ENCODE measurements at regions not wholly inside any gene's neighbourhood (a gene's known extent, or its start where the extent isn't known, plus 50 kb on each side); places are given as distances from the start of the nearest gene placed in this dataset.
A peak's percentile ranks its signal among the peaks of the same experiment; 100 is the strongest.

DNA sequence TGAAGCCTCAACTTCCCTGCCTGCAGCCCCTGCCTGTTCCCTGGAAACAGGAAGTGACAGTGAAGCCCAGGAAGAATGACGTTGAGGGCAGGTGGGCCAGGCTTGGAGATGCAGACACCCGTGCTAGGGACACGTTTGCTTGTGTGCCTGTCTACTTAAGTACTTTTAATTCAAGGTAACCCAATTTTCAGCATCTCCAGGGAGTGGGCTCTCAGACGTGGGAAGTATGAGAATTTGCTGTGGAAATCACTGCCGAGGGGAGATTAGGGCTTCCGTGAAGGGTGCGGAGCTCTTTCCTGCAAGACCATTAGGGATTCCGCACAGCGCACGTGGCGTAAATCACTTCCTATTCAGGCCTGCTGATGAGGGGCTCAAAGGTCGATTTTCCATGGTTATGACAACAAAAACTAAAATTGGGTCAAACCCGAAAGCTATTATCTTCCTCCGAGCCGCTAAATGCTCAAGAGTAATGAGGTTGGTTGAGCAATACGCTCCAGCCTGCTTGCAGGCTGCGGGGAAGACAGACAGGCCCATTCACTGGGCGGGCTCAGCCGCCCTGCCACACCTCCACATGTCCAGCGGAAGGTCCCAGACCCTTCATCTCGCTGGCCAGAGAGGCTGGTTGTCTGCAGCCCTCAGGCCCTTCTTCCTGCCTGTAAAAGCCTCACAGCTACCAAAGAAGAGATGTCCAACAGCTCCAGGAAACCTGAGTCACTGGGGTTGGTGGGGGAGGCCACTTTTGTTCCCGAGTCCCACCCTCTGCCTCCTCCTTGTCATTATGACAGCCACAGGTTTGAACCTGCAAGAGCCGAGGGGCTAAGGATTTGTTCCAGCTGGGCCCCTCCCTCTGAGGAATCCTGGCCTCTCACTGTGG is 109.9 kb downstream of the RBFOX3 start:
- no peak for DNase-seq

DNA sequence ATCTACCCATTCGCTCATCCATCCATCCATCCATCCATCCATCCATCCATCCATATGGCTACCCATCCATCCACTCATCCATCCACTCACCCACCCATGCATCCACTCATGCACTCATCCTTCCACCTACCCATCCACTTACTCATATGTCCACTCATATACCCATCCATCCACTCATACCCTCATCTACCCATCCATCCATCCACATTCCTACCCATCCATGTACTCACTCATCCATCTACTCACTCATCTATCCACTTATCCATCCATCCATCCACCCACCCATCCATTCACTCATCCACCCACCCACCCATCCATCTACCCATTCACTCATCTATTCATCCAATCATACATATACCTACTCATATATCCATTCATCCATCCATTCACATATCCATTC is 112.0 kb downstream of the RBFOX3 start:
- no peak for DNase-seq

DNA sequence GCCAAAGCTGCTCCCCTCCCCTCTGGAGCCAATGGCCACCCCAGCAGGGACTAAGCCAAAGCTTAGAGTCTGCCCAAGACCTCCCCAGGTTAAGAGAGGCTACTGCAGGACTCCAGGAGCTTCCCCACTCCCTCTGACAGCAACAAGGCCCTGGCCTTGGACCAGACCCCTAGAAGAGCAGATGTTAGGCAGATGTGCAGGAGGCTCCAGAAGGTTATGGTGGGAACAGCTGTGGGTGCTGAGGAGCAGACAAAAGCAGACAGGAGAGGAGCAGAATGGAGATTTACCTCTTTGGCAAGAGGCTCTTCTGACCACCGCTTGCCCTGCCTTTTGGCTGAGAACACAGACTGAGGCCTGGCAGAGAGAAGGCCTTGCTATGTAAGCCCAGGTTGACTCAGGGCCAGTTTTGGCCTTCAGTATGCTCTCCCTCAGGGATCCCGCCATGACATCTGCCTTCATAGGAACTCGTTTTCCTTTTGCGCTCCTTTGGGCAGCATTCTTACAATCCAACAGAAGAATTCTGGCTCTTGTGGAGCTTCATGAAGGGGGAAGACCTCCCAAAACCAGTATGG is 113.0 kb downstream of the RBFOX3 start:
- no peak for DNase-seq

DNA sequence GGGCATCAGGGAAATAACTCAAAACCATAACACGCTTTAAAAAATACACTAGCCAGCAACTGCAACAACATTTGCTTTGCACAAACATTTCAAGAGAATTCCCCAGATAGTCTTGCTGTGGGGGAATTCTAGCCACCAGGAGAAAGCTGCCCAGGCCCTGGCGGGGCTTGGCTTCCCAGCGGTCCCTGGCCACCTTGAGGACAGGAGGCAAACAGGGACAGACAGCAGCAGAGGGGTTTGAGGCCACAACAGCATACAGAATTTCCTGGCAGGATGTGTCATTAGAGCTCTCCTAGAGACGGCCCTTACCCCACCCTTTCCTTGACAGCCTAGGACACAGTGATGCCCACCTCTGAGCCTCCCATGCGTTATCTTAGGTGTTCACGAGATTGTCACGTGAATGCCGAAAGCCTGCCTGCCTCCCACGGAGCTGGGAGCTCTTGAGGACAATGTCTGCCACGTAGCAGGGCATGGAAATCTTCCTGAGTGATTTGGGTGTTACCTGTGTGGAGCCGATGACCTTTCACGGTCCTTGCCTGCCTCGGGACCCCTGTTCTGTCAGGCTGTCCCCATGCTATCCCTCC is 114.3 kb downstream of the RBFOX3 start:
- no peak for DNase-seq

DNA sequence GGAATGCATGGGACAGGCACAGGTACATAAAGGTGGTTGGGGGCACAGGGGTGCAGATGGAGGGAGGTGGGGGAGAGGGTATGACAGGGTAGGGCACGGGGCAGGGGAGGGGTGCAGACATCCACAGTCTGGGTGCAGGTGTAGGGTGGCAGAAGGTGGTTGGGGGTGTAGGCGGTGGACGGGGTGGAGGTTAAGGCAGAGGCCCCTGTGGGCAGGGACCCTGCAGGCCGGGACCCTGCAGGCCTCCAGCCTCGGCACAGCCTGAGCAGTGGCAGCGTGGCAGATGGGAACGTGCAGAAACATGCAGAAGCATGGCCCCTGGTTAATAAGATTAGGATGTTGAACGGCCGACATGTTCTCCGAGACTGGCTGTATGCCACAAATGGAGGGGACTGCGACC is 115.2 kb downstream of the RBFOX3 start:
- no peak for DNase-seq

DNA sequence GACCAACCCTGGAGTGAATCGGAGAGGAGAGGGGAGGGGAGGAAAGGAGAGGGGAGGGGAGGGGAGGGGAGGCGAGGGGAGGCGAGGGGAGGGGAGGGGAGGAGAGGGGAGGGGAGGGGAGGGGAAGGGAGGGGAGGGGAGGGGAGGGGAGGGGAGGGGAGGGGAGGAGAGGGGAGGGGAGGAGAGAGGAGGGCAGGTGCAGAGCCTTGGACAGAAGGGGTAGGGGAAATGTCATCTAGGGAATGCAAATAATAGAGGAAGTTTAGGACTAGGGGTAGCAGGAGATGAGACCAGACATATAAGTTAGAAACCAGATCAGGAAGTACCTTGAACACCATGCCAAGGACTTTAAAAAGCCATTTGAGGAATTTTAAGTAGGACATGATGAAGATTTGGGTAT is 119.8 kb downstream of the RBFOX3 start:
- no peak for DNase-seq

DNA sequence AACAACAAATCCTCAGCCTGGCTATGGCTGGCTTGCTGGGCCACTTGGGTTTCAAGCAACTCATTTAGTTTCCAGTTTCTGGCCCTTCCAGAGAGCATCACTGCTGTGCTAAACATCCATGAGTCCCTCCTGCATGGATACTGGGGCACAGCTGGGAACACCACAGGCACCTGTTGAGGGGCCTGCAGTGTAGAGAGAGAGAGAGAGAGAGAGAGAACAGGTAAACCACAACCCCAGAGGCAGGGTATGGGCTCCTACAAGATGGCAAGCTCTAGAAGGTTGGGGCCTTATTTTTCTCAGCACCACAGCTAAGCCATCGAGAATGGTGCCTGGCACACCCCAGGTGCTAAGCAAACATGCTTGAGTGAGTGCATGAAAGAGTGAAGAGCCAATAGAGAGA is 120.3 kb downstream of the RBFOX3 start:
- DNase-seq, result no peak

DNA sequence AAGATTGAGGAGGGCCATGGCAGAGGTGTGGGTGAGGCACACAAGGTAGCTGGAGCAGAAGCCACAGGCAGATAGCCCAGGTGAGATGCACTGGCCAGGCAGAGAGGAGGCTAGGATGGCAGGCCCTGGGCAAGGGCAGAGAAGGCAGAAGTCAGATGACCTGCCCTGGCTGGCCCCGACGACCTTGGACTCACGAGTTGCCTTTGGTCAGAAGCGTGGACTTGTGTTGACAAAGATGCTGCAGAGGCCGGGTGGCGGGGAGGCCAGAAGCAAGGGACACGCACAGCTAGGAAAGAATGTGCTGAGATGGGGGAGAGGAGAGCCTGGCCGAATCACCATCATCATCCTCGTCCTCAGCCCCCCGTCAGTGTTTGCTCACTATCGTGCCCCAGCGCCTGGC is 123.7 kb downstream of the RBFOX3 start:
- no peak for DNase-seq

DNA sequence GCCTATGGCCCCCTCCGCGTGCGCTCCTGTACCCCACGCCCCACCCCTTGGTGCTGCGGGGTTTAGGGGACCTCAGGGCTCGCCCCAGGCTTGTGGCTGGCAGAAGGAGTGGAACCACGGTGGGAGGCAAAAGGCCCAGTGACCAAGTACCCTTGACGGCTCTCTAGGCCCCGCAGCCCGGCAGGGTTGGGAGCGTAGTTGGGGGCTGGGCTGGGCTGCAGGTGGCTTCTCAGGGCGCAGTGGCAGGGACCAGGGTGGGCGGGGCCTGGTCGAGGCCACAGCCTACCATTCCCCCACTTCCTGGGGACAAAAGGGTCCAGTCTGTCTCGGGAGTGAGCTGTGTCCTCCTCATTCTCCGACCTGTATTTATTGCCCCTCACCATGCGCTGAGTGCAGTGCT is 124.9 kb downstream of the RBFOX3 start:
- no peak for DNase-seq

DNA sequence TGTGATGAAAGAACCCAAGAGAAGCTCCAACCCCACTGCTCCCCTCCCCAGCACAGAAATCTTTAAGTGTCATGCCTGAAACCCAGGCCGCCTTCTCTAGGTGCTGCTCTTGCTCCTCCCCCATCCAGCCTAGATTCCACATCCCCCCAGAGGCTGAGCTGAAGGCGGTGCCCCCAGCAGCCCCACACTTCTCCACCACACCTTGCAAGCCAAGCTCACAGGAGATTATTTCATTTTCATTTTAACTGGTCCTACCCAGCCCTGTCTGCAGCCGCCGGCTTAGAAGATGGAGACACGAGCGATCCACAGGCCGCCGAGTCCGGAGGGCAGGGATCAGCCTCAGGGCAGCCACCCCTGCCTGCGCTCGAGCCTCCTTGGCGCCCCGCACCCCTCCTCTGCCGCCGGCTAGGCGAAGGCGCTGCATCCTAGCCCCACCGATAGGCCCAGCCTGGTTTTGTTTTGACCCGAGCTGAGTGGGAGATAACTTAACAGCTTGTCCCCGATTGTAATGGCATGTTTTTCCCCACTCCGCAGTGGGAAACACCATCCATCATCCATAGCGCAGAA is 125.3 kb downstream of the RBFOX3 start:
- DNase-seq, result no peak

DNA sequence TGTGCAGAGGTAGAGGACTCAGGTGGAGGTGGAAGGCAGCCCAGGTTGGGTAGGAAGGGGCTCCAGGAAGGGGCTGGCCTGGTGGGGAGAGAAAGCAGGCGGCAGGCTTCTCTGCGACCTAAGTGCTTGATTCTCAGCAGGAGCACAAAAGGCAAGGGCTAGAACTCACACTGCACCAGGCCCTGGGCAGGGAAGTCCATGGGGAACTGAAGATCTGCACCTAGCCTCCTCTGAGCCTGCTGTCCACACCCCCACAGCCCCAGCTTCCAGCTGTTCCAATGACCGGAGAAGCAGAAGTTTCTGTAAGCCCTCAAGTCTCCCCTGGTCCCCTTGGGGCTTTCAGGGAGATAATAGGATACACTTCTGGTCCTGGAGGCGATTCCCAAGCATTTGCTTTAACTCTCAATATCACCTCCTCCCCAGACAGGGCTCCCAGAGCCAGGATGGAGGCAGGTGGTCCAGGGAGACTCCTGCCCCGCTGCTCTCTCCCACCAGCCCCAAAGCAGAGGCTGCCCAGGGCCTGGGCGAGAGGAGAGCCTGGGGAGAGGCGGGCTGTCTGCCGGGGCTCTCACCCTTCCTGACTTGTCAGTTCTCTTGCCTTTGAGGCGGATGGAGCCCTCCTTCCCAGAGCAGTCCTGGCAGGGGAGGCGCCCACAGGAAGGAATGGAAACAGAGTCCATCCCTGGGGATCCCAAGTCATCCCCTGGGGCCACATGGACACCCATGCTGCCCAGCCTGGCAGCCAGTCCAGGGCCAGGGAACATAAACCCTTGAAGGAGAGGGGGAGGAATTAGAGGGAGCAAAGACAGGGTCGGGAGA is 126.0 kb downstream of the RBFOX3 start:
- no peak for DNase-seq

DNA sequence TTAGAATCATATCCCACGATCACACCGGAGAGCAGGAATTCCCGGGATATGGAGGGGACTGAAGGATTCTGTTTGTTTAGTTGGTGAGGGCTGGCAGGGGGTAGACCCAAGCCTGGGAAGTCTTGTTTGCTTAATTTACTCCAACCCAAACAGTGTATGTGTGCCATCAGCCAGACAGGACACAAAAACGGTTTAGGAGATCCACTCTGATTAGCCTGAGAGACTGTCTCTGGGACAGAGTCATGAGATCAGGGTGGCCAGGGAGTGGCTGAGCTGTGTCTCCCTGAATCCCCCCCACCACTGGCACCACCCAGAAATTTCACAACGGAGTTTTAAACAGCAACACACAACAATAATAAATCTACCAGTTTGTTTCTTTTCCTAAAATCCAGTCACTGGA is 127.0 kb downstream of the RBFOX3 start:
- no peak for DNase-seq

DNA sequence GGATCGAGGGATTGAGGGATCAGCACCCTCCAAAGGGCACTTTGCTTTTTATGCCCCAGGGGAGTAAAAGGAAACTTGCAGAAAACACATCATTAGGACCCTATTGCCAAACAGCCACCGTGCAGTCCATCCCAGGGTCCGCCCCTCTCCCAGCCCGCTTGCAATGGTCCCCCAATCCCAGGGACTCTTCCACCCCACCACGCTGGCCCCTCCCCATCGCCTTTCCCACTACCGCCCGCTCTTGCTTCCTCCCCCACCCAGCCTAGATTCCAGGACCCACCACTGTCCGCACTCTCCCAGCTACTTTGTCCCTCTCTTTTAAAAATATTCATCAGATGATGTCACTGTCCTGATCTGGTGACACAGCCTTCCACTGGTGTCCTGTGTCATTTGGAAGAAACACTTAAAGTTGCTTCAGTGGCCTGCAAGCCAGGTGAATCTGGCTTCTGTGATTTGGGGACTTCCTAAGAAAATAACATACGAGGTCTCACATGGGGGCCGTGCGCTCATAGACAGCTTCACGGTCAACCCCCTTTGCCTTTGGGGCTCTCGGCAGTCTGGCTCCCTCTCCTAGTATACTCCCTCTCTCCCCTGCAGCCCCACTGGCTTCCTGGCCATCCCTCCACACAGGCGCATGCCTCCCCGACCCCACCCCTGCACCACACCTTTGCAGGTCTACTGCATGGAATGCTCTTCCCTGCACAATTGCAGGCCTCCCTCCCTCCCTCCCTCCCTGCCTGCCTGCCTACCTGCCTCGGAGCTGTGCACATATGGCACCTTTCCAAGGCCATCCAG is 127.9 kb downstream of the RBFOX3 start:
- DNase-seq, result peak; percentile 43

DNA sequence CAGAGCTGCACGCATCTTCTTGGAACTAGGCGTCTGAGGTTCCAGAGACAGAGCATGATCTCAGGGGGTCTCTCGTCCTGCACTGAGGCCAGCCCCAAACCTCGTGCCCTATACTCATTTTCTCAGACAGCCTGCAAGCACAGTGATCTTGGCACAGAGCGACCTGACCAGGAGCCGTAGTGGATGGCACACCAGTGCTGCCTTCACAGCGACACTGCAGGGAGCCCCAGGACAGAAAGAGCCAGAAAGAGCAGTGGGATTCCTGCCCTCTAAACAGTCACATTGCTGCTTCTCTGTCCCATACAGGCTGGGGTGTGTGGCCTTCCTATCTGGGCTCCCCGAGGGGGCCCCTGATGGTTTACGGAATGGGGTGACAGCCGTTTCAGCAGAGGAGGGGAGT is 131.0 kb downstream of the RBFOX3 start:
- DNase-seq, result no peak

DNA sequence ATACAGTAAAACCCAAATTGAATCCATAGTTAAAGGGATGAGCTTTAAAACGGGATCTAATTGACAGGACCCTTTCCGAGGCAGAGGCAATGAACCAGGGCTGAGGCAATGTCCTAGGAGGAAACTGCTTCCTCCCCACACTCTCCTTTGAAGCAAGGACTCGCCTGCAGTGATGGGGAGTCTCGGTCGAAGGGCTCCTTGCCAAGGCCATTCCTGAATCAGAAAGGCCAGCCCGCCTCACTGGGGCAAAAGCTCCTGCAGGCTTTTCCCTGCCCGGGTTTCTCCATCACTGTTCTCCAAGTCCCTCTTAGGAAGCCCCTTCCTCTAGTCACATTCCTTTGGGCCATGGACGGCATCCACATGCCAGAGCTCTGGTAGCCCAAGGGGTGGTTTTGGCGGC is 132.0 kb downstream of the RBFOX3 start:
- no peak for DNase-seq

DNA sequence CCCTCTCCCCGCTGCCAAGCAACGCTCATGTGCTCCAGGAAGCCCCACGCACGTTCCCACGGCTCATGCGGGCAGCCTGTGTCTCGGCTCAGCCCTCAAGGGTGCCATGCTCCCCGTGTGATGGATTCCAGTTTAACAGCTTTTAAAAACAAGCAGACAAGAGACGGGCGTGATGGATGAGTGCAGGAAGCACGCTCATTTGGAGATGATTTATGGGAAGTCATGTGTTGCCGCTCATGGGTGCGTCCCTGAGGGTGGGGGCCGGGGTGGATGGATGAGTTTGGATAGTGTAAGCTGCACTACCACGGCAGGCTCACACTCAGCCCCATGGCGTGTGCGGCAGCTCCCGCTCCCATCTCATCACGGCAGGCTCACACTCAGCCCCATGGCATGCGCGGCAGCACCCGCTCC is 132.8 kb downstream of the RBFOX3 start:
- DNase-seq, result no peak

DNA sequence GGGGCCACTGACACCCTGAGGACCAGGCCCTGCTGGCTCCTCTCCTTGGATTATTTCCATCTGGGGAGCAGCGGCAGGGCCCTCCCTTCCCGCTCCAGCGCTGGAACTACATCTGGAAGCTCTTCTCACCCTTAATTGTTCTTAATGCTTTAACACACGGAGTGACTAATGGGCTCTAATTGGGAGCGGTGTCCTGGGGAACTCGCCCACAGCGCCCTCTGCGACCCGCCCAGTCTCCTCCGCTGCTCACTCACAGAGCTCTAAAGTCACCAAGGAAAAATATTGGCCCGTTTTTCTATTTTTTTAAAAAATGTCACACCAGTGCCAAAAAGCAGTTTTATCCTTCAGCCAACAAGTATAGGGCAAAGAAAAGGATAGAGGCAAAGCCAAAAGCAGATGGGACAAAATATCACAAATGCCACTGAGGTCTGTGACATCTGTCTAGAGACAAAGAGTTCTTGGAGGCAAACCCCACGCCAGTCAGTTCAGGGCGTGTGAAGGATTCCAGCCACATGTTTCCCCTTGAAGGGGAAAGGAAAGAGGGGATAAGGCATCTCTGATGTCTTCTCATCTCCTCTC is 134.7 kb downstream of the RBFOX3 start:
- DNase-seq, result no peak

DNA sequence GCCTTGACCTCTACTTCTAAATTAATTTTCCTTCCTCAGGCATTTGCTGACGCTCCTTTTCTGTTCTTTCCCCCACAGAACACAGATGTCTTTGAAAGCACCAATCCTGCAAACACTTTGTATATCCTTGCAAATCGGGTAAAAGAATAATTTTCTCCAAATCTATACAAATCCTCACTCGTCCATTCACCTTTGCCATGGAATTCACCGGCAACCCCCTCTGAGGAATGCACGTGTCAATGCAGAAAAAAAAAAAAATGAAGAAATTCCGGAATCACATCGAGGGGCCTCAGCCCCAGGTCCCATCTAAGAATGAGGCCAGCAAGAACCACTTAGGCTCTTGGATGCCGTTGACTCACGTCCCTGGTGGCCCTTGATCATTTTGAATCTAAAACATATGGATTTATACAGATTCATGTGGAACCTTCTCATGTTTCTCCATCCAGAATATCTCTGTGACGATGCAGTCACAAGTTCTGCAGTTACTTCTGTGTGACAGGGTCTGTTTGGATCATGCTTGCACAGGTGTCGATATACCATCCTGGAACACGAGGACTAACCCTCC is 136.9 kb downstream of the RBFOX3 start:
- no peak for DNase-seq

DNA sequence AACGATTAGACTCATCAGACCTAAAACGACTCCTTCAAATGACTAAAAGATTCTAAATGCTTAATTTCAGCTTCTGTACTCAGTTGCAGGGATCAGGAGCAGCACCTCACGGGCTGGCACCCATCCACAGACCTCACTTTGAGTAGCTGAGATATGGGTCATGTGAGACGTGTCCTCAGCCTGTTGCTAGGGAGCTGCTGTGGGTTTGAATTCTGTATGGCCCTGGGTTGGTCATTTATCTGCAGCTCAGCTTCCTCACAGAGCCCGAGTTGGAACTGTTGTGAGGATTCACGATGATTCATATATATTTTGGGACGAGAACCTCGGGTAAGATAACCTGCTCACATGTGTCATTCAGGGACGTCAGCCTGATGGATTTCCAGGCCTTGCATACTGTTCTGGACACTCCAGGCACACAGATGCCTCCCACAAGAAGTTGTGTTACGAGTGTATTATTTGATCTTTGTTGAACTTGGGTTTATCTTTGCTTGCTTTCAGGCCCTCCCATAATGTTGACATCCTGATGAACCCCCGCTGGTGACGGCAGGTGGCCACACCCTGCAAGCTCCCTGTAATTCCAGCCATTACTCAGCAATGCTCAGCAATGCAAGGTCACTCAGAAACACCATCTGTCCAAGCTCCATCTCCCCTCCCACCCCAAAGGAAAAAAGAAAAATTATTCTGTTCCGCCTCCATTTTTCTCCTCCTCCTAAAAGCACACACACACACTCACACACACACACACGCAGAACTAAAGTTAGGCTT is 137.6 kb downstream of the RBFOX3 start:
- DNase-seq, result peak; percentile 65

DNA sequence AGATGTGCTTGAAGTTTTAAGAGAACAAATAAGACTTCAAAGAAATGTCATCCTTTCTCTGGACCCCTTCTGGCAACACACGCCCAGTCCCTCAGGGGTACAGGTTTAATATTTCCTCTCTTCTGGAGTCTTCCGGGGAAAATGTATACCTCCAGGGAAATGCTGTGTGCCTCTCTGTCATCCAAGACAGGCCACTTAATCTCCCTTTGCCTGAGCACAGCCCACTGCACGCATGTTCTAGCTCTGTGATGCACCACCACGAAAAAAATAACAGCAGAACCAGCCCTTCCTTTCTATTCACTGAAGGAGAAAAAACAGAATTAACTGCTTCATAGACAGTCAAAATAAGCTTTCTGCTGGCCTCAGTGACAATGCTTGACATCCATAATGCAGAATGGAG is 140.1 kb downstream of the RBFOX3 start:
- no peak for DNase-seq

DNA sequence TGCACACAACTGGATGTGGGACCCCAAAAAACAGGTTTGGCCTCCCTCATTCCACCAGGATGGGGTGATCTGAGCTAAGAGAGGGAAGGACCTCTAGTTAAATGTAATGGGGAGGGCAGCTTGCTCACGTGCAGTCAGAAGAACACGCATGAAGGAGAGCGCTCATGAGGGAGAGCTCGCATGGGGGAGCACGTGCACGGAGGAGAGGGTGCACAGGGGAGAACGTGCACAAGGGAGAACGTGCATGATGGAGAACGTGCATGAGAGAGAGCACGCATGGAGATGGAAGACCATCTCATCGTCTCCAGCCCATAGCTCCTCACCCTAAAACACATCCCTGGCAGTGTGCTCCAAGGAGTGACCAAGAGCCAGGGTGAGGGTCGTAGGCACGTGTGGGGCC is 141.2 kb downstream of the RBFOX3 start:
- DNase-seq, result no peak

Data from NCI-H2171 (cell line).